Activated CD4-positive, alpha-beta T cell treated with anti-CD3 and anti-CD28 coated beads for 36 hours (primary cell): ENCODE measurements at regions not wholly inside any gene's neighbourhood (a gene's known extent, or its start where the extent isn't known, plus 50 kb on each side); places are given as distances from the start of the nearest gene placed in this dataset.
"Not testable (repeated sequence)": the region's sequence is repeated elsewhere in the genome, so short reads cannot be mapped to it uniquely, and the experiment has no call there.

ENCODE experiments used
- ATAC-seq: fragments of 200-7000 bp; cut with Tn5 transposase; one replicate; pipeline ENCODE4 v1.10.0; 2021; ENCODE audit warnings: mild to moderate bottlenecking, moderate library complexity
- CTCF ChIA-PET: fragments of 350-600 bp; sonication (Branson Sonifier 250); formaldehyde crosslinking; loops from one replicate; lab custom pipeline; 2021; ENCODE audit warnings: antibody characterized with exemption; lab: Charles Lee
- POLR2A ChIA-PET: fragments of 350-600 bp; sonication (Branson Sonifier 250); formaldehyde crosslinking; loops from one replicate; lab custom pipeline; 2021; ENCODE audit warnings: antibody characterized with exemption, inconsistent platforms; lab: Charles Lee
- DNase-seq: peaks from one replicate; pipeline ENCODE4 v3.0.0-alpha.2; 2020
- H3K27ac Mint-ChIP-seq: one replicate; pipeline ENCODE4 v1.8.0; 2021; ENCODE audit warnings: mixed read lengths
- H3K27me3 Mint-ChIP-seq: one replicate; pipeline ENCODE4 v1.8.0; 2021; ENCODE audit warnings: mixed read lengths
- H3K36me3 Mint-ChIP-seq: one replicate; pipeline ENCODE4 v1.8.0; 2021; ENCODE audit warnings: low read depth, mixed read lengths
- H3K4me1 Mint-ChIP-seq: one replicate; pipeline ENCODE4 v1.8.0; 2021; ENCODE audit warnings: mixed read lengths
- H3K4me3 Mint-ChIP-seq: one replicate; pipeline ENCODE4 v1.8.0; 2021; ENCODE audit warnings: mild to moderate bottlenecking, moderate library complexity, mixed read lengths
- H3K9me3 Mint-ChIP-seq: one replicate; pipeline ENCODE4 v1.8.0; 2021; ENCODE audit warnings: low read depth, mixed read lengths
- intact Hi-C, 2 experiments: fragments of 100-400 bp; cut with DNase I in 1 of 2; cut with micrococcal nuclease in 1 of 2; formaldehyde crosslinking; loops; one replicate each; pipeline versions ENCODE4 v1.14.2 to v1.15.1; 2022 to 2024; cut with DNase I, micrococcal nuclease

GRCh38 chr11:25242928-25243327, 746.1 kb downstream of the LUZP2 start:
- intact Hi-C loops: no loop called here
- no peak for ATAC-seq
- H3K4me3 Mint-ChIP-seq: no peak overlapping the region
- no peak overlapping the region for H3K27ac Mint-ChIP-seq
- DNase-seq: no peak
- no peaks in the 10 kb centered on the region for H3K36me3 Mint-ChIP-seq
- ChIA-PET POLR2A (no interaction called here), CTCF (interaction anchor here (0.7 kb wide), 1 partner anchor 18 kb away, joined by 4 read pairs; no protein-coding TSS in a partner anchor)
- H3K9me3 Mint-ChIP-seq: peaks cover 15% of the 10 kb centered on the region
- H3K4me1 Mint-ChIP-seq: no peaks in the 10 kb centered on the region
- H3K27me3 Mint-ChIP-seq: no peaks in the 10 kb centered on the region

- Mint-ChIP-seq H3K36me3 (no peaks in the 10 kb centered on the region), H3K27ac (no peak overlapping the region), H3K9me3 (peaks cover 15% of the 10 kb centered on the region), H3K4me3 (no peak overlapping the region), H3K4me1 (no peaks in the 10 kb centered on the region), H3K27me3 (no peaks in the 10 kb centered on the region)
- CTCF ChIA-PET: no interaction called here
- intact Hi-C loops: no loop called here
- POLR2A ChIA-PET: no interaction called here
- DNase-seq (no peak), ATAC-seq (no peak)
These were observed 747.3 kb downstream of the LUZP2 start for GRCh38 chr11:25244126-25244525.

GRCh38 chr11:25247336-25247735, 750.5 kb downstream of the LUZP2 start:
- Mint-ChIP-seq H3K4me3 (no peak overlapping the region), H3K27ac (no peak overlapping the region), H3K36me3 (no peaks in the 10 kb centered on the region), H3K9me3 (peaks cover 9% of the 10 kb centered on the region), H3K4me1 (no peaks in the 10 kb centered on the region), H3K27me3 (no peaks in the 10 kb centered on the region)
- ChIA-PET CTCF (no interaction called here), POLR2A (no interaction called here)
- intact Hi-C loops: no loop called here
- ATAC-seq: no peak
- no peak for DNase-seq

GRCh38 chr11:25252854-25253253, 756.0 kb downstream of the LUZP2 start:
- ATAC-seq (no peak), DNase-seq (no peak)
- Mint-ChIP-seq H3K4me1 (no peaks in the 10 kb centered on the region), H3K4me3 (no peak overlapping the region), H3K9me3 (peaks cover 6% of the 10 kb centered on the region), H3K36me3 (no peaks in the 10 kb centered on the region), H3K27me3 (no peaks in the 10 kb centered on the region), H3K27ac (no peak overlapping the region)
- intact Hi-C loops: no loop called here
- CTCF ChIA-PET: no interaction called here
- POLR2A ChIA-PET: no interaction called here

DNA sequence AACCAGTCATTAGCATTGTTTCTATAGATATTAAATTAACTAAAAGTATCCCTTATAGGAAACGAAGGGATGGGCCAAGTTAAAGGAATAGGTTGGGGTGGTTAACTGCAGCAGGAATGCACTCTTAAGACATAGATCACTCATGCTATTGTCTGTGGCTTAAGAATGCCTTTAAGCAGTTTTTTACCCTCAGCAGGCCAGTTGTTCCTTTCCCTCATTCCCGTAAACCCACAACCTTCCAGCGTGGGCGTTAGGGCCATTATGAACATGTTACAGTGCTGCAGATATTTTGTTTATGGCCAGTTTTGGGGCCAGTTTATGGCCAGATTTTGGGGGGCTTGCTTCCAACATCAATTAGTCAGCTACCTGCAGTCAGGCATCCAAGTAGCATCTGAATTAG, 767.0 kb downstream of the LUZP2 start:
- CTCF ChIA-PET, H3K4me3 Mint-ChIP-seq: not testable (repeated sequence)

DNA sequence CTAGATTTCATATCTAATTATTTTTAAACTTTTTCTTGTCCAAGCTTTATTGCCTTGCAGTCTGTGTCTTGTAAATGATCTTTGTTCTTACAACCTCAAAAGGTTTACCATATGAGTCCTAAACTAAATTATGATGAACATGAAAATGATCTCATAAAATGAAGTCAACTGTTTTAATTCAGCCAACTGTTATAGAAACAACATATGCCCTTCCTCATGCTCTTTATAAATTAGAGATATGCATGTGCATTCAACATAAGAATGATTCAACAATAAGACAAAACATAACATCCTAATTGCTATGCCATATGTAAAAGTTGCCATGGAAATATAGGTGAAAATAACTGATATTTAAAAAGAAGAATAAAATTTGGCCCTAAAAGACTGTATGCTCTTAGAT, 774.4 kb downstream of the LUZP2 start:
- ATAC-seq: no peak
- POLR2A ChIA-PET: no interaction called here
- Mint-ChIP-seq H3K9me3 (peaks cover 9% of the 10 kb centered on the region), H3K27ac (no peak overlapping the region), H3K4me3 (no peak overlapping the region), H3K27me3 (no peaks in the 10 kb centered on the region), H3K36me3 (no peaks in the 10 kb centered on the region), H3K4me1 (no peaks in the 10 kb centered on the region)
- CTCF ChIA-PET: no interaction called here
- DNase-seq: no peak
- intact Hi-C loops: no loop called here

More for the DNA sequence above, 767.0 kb downstream of the LUZP2 start:
- intact Hi-C loops, H3K4me1 Mint-ChIP-seq, POLR2A ChIA-PET, H3K27me3 Mint-ChIP-seq, H3K27ac Mint-ChIP-seq, ATAC-seq, H3K36me3 Mint-ChIP-seq, DNase-seq: not testable (repeated sequence)
- H3K9me3 Mint-ChIP-seq: peaks cover 16% of the 10 kb centered on the region

GRCh38 chr11:25272214-25272613, 775.4 kb downstream of the LUZP2 start:
- Mint-ChIP-seq H3K27me3 (no peaks in the 10 kb centered on the region), H3K27ac (no peak overlapping the region), H3K4me1 (no peaks in the 10 kb centered on the region), H3K4me3 (no peak overlapping the region), H3K36me3 (no peaks in the 10 kb centered on the region), H3K9me3 (peaks cover 6% of the 10 kb centered on the region)
- DNase-seq (no peak), ATAC-seq (no peak)
- ChIA-PET CTCF (no interaction called here), POLR2A (no interaction called here)
- intact Hi-C loops: no loop called here

DNA sequence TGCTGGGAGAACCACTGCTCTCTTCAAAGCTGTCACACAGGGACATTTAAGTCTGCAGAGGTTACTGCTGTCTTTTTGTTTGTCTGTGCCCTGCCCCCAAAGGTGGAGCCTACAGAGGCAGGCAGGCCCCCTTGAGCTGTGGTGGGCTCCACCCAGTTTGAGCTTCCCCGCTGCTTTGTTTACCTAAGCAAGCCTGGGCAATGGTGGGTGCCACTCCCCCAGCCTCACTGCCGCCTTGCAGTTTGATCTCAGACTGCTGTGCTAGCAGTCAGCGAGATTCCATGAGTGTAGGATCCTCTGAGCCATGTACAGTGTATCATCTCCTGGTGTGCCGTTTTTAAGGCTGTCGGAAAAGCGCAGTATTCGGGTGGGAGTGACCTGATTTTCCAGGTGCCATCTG, 784.0 kb downstream of the LUZP2 start:
- H3K27ac Mint-ChIP-seq, H3K36me3 Mint-ChIP-seq, H3K4me1 Mint-ChIP-seq, DNase-seq, intact Hi-C loops, POLR2A ChIA-PET, ATAC-seq, H3K4me3 Mint-ChIP-seq, H3K27me3 Mint-ChIP-seq, CTCF ChIA-PET: not testable (repeated sequence)
- peaks cover 11% of the 10 kb centered on the region for H3K9me3 Mint-ChIP-seq

GRCh38 chr11:25293166-25293565, 796.3 kb downstream of the LUZP2 start:
- H3K27ac Mint-ChIP-seq: no peak overlapping the region
- CTCF ChIA-PET: no interaction called here
- no peaks in the 10 kb centered on the region for H3K27me3 Mint-ChIP-seq

DNA sequence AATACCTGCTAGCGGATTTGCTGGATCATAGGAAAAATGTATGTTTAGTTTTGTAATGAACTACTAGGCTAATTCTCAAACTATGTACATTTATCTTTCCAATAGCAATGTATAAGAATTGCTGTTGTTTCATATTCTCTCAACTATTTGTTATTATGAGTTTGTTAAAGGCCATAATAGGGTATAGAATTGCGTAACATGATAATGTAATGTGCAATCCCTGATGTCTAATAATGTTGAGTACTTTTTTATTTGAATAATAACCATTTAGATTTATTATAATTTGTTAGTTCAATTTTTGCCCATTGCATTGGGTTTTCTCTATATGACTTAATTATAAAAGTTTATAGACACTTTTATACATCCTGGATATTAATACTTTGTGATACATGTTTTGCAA, 801.6 kb downstream of the LUZP2 start:
- Mint-ChIP-seq H3K9me3 (peaks cover 9% of the 10 kb centered on the region), H3K27ac (no peak overlapping the region), H3K36me3 (no peaks in the 10 kb centered on the region), H3K4me1 (no peaks in the 10 kb centered on the region), H3K4me3 (no peak overlapping the region), H3K27me3 (no peaks in the 10 kb centered on the region)
- ATAC-seq: no peak
- intact Hi-C loops: no loop called here
- no peak for DNase-seq
- POLR2A ChIA-PET: no interaction called here
- CTCF ChIA-PET: no interaction called here

More at GRCh38 chr11:25293166-25293565, 796.3 kb downstream of the LUZP2 start:
- no peak overlapping the region for H3K4me3 Mint-ChIP-seq
- POLR2A ChIA-PET: no interaction called here
- DNase-seq (no peak), ATAC-seq (no peak)
- intact Hi-C loops: no loop called here
- H3K4me1 Mint-ChIP-seq: no peaks in the 10 kb centered on the region
- H3K9me3 Mint-ChIP-seq: peaks cover 9% of the 10 kb centered on the region
- no peaks in the 10 kb centered on the region for H3K36me3 Mint-ChIP-seq

DNA sequence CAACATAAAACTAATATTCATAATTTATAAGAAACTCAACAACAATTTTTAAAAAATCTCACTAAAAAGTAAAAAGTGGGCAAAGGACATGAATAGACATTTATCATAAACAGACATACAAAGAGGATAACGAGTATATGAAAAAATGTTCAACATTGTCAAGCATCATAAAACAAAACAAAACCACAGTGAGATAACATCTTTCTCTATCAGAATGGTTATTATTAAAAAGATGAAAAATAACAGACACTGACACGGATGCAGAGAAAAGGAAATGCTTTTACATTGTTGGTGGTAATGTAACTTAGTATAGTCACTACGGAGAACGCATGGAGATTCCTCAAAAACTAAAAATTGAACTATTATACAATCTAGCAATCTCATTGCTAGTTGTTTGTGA, 813.0 kb downstream of the LUZP2 start:
- POLR2A ChIA-PET: no interaction called here
- DNase-seq (no peak), ATAC-seq (no peak)
- Mint-ChIP-seq H3K27ac (no peak overlapping the region), H3K4me1 (no peaks in the 10 kb centered on the region), H3K4me3 (no peak overlapping the region), H3K36me3 (no peaks in the 10 kb centered on the region), H3K9me3 (peaks cover 27% of the 10 kb centered on the region), H3K27me3 (no peaks in the 10 kb centered on the region)
- CTCF ChIA-PET: no interaction called here
- intact Hi-C loops: no loop called here

- peaks cover 5% of the 10 kb centered on the region for H3K9me3 Mint-ChIP-seq
- H3K27ac Mint-ChIP-seq: no peak overlapping the region
- intact Hi-C loops: no loop called here
- no peak for DNase-seq
- no peak for ATAC-seq
- no peak overlapping the region for H3K4me3 Mint-ChIP-seq
- no peaks in the 10 kb centered on the region for H3K27me3 Mint-ChIP-seq
- ChIA-PET CTCF (no interaction called here), POLR2A (no interaction called here)
- no peaks in the 10 kb centered on the region for H3K4me1 Mint-ChIP-seq
- H3K36me3 Mint-ChIP-seq: no peaks in the 10 kb centered on the region
These were observed 820.4 kb downstream of the LUZP2 start for GRCh38 chr11:25317216-25317615.

- peaks cover 10% of the 10 kb centered on the region for H3K9me3 Mint-ChIP-seq
- H3K36me3 Mint-ChIP-seq: no peaks in the 10 kb centered on the region
- no peaks in the 10 kb centered on the region for H3K27me3 Mint-ChIP-seq
- POLR2A ChIA-PET: no interaction called here
- H3K4me1 Mint-ChIP-seq: no peaks in the 10 kb centered on the region
- DNase-seq (no peak), ATAC-seq (no peak)
- CTCF ChIA-PET: interaction anchor here (0.6 kb wide), 1 partner anchor 376 kb away, joined by 3 read pairs; no protein-coding TSS in a partner anchor
- intact Hi-C loops: no loop called here
- H3K4me3 Mint-ChIP-seq: no peak overlapping the region
- no peak overlapping the region for H3K27ac Mint-ChIP-seq
These were observed 822.3 kb downstream of the LUZP2 start for GRCh38 chr11:25319127-25319526.
